ENCODE measurements at regions not wholly inside any gene's neighbourhood (a gene's known extent, or its start where the extent isn't known, plus 50 kb on each side); places are given as distances from the start of the nearest gene placed in this dataset.

GRCh38 chr12:93302331-93303229 lies 75.1 kb upstream of the NUDT4 start:
- Histone ChIP-seq H3K9me3 (ENCODE audit: low read length) (no peaks in the 10 kb centered on the region), H3F3A (ENCODE audit: insufficient read depth, low read length, poor library complexity, severe bottlenecking) (no peaks in the 10 kb centered on the region), H2AFZ (ENCODE audit: low read depth, low read length) (no peak overlapping the region), H4K20me1 (ENCODE audit: insufficient read depth) (no peaks in the 10 kb centered on the region), H3K9me2 (ENCODE audit: insufficient read depth, low read length) (no peaks in the 10 kb centered on the region), H3K4me2 (ENCODE audit: low read length) (no peak overlapping the region), H3K4me3 (ENCODE audit: low read length) (no peak overlapping the region), H3K27me3 (ENCODE audit: insufficient read depth, low read depth, low read length) (no peaks in the 10 kb centered on the region), H3K27ac (ENCODE audit: low read length) (no peak overlapping the region), H3K79me2 (replicated peaks; ENCODE audit: insufficient read depth, low read length) (no peaks in the 10 kb centered on the region), H3K9ac (ENCODE audit: low read length) (no peak overlapping the region), H3K36me3 (ENCODE audit: insufficient read depth, low read length) (no peaks in the 10 kb centered on the region)
- TF ChIP-seq EP300 (conservative IDR thresholded peaks at IDR 0.05; ENCODE audit: poor library complexity, severe bottlenecking), result no peak
- no peak for TF ChIP-seq SMC3 (conservative IDR thresholded peaks at IDR 0.05; ENCODE audit: poor library complexity)
- no peak for TF ChIP-seq EZH2 (IDR thresholded peaks at IDR 0.05; ENCODE audit: borderline replicate concordance, insufficient read depth, low read length, poor library complexity, severe bottlenecking)
- TF ChIP-seq REST (IDR thresholded peaks at IDR 0.05; ENCODE audit: borderline replicate concordance), result no peak
- no peak for TF ChIP-seq TAF1 (IDR thresholded peaks at IDR 0.05; ENCODE audit: low read depth)
- TF ChIP-seq MXI1 (conservative IDR thresholded peaks at IDR 0.05; ENCODE audit: poor library complexity, severe bottlenecking), result no peak
- TF ChIP-seq RAD21 (conservative IDR thresholded peaks at IDR 0.05), result no peak
- TF ChIP-seq CTCF (IDR thresholded peaks at IDR 0.05; ENCODE audit: poor library complexity, severe bottlenecking), result no peak
- TF ChIP-seq POLR2AphosphoS5 (IDR thresholded peaks at IDR 0.05), result no peak

DNA sequence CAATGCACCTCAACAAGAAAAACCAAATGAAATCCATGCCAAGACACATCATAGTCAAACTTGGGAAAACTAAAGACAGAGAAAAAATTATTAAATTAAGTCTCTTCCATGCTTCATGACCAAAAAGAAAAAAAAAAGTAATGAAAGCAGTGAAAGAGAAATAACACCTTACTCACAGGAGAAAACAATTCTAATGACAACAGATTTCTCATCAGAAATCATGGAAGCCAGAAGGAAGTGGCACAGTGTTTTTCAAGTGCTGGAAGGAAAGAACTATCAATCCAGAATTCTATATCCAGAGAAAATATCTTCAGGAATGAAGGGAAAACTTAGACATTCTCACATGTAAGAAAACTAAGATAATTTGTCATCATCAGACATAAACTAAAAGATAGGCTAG lies 71.1 kb upstream of the NUDT4 start:
- H3K27ac ChIP-seq (ENCODE audit: low read length), result no peak overlapping the region

More for the DNA sequence above, 71.1 kb upstream of the NUDT4 start:
- Histone ChIP-seq H3K79me2 (replicated peaks; ENCODE audit: insufficient read depth, low read length) (no peaks in the 10 kb centered on the region), H2AFZ (ENCODE audit: low read depth, low read length) (no peak overlapping the region), H3K9me2 (ENCODE audit: insufficient read depth, low read length) (no peaks in the 10 kb centered on the region), H3F3A (ENCODE audit: insufficient read depth, low read length, poor library complexity, severe bottlenecking) (no peaks in the 10 kb centered on the region), H3K4me3 (ENCODE audit: low read length) (no peak overlapping the region), H3K36me3 (ENCODE audit: insufficient read depth, low read length) (no peaks in the 10 kb centered on the region), H3K9me3 (ENCODE audit: low read length) (no peaks in the 10 kb centered on the region), H4K20me1 (ENCODE audit: insufficient read depth) (no peaks in the 10 kb centered on the region), H3K4me2 (ENCODE audit: low read length) (no peak overlapping the region), H3K27me3 (ENCODE audit: insufficient read depth, low read depth, low read length) (no peaks in the 10 kb centered on the region), H3K9ac (ENCODE audit: low read length) (no peak overlapping the region)
- TF ChIP-seq EP300 (conservative IDR thresholded peaks at IDR 0.05; ENCODE audit: poor library complexity, severe bottlenecking) (no peak), REST (IDR thresholded peaks at IDR 0.05; ENCODE audit: borderline replicate concordance) (no peak), CTCF (IDR thresholded peaks at IDR 0.05; ENCODE audit: poor library complexity, severe bottlenecking) (no peak), TAF1 (IDR thresholded peaks at IDR 0.05; ENCODE audit: low read depth) (no peak), SMC3 (conservative IDR thresholded peaks at IDR 0.05; ENCODE audit: poor library complexity) (no peak), RAD21 (conservative IDR thresholded peaks at IDR 0.05) (no peak), EZH2 (IDR thresholded peaks at IDR 0.05; ENCODE audit: borderline replicate concordance, insufficient read depth, low read length, poor library complexity, severe bottlenecking) (no peak), MXI1 (conservative IDR thresholded peaks at IDR 0.05; ENCODE audit: poor library complexity, severe bottlenecking) (no peak), POLR2AphosphoS5 (IDR thresholded peaks at IDR 0.05) (no peak)

Data from neural cell (in vitro differentiated cells).